H9 (cell line): ENCODE measurements at regions not wholly inside any gene's neighbourhood (a gene's known extent, or its start where the extent isn't known, plus 50 kb on each side); places are given as distances from the start of the nearest gene placed in this dataset.

Experiments used
- DNase-seq: peaks from one replicate; pipeline ENCODE4 v3.0.0-alpha.2; 2017
- H2AFZ ChIP-seq: one replicate; pipeline ENCODE4 v1.6.1; 2013; ENCODE audit warnings: mild to moderate bottlenecking, low read length, control low read depth, moderate library complexity
- H2AK5ac ChIP-seq: 2 replicates; pipeline ENCODE4 v1.6.1; 2013; ENCODE audit warnings: low read length, control low read depth, mixed read lengths; ENCODE audit not compliant: insufficient read length
- H2BK120ac ChIP-seq: one replicate; pipeline ENCODE4 v1.6.1; 2013; ENCODE audit warnings: low read depth, mild to moderate bottlenecking, low read length, control low read depth, inconsistent platforms; ENCODE audit not compliant: poor library complexity, severe bottlenecking
- H2BK12ac ChIP-seq: 2 replicates; pipeline ENCODE4 v1.6.1; 2013; ENCODE audit warnings: low read length, control low read depth, mixed read lengths, low read depth; ENCODE audit not compliant: insufficient read length
- H2BK15ac ChIP-seq: 2 replicates; pipeline ENCODE4 v1.6.1; 2013; ENCODE audit warnings: low read depth, low read length, control low read depth
- H2BK20ac ChIP-seq: one replicate; pipeline ENCODE4 v1.6.1; 2013; ENCODE audit warnings: low read depth, mild to moderate bottlenecking, low read length, control low read depth, inconsistent platforms; ENCODE audit not compliant: poor library complexity, severe bottlenecking
- H2BK5ac ChIP-seq: 2 replicates; pipeline ENCODE4 v1.6.1; 2013; ENCODE audit warnings: low read length, control low read depth, mixed read lengths; ENCODE audit not compliant: insufficient read length
- H3K14ac ChIP-seq: 2 replicates; pipeline ENCODE4 v1.6.1; 2013; ENCODE audit warnings: low read length, control low read depth; ENCODE audit not compliant: insufficient read depth
- H3K18ac ChIP-seq: 2 replicates; pipeline ENCODE4 v1.6.1; 2013; ENCODE audit warnings: low read depth, mild to moderate bottlenecking, mixed read lengths, low read length, control low read depth; ENCODE audit not compliant: insufficient read length
- H3K23ac ChIP-seq: 2 replicates; pipeline ENCODE4 v1.6.1; 2013; ENCODE audit warnings: low read length, control low read depth, mixed read lengths, low read depth; ENCODE audit not compliant: insufficient read length
- H3K23me2 ChIP-seq: 2 replicates; pipeline ENCODE4 v1.6.1; 2013; ENCODE audit warnings: low read depth, mild to moderate bottlenecking, mixed read lengths, low read length, control low read depth; ENCODE audit not compliant: insufficient read length, poor library complexity, severe bottlenecking
- H3K27ac ChIP-seq: 2 replicates; pipeline ENCODE4 v1.5.1; 2013; ENCODE audit warnings: low read length, control low read depth, mixed read lengths, low read depth; ENCODE audit not compliant: insufficient read length
- H3K27me3 ChIP-seq: 2 replicates; pipeline ENCODE4 v1.6.1; 2013; ENCODE audit warnings: low read length, control low read depth, inconsistent platforms; ENCODE audit not compliant: insufficient read depth
- H3K4ac ChIP-seq: 2 replicates; pipeline ENCODE4 v1.6.1; 2013; ENCODE audit warnings: low read depth, mild to moderate bottlenecking, control low read depth, inconsistent platforms, low read length, moderate library complexity
- H3K4me1 ChIP-seq: 2 replicates; pipeline ENCODE4 v1.6.1; 2013; ENCODE audit warnings: low read length, control low read depth, inconsistent platforms; ENCODE audit not compliant: insufficient read depth
- H3K4me2 ChIP-seq: 2 replicates; pipeline ENCODE4 v1.6.1; 2013; ENCODE audit warnings: low read length, control low read depth, mixed read lengths; ENCODE audit not compliant: insufficient read length, insufficient read depth
- H3K56ac ChIP-seq: 2 replicates; pipeline ENCODE4 v1.6.1; 2013; ENCODE audit warnings: low read depth, mild to moderate bottlenecking, mixed read lengths, low read length, control low read depth; ENCODE audit not compliant: insufficient read length
- H3K79me1 ChIP-seq: 2 replicates; pipeline ENCODE4 v1.6.1; 2013; ENCODE audit warnings: low read depth, mild to moderate bottlenecking, moderate library complexity, low read length, control low read depth, inconsistent platforms; ENCODE audit not compliant: insufficient read depth, poor library complexity, severe bottlenecking
- H3K79me2 ChIP-seq: 2 replicates; pipeline ENCODE4 v1.6.1; 2013; ENCODE audit warnings: low read length, control low read depth, inconsistent platforms; ENCODE audit not compliant: insufficient read depth
- H3K9ac ChIP-seq: 2 replicates; pipeline ENCODE4 v1.6.1; 2013; ENCODE audit warnings: low read length, control low read depth, mixed read lengths; ENCODE audit not compliant: insufficient read length; ENCODE audit errors: extremely low read depth
- H3K9me3 ChIP-seq: one replicate; pipeline ENCODE4 v1.6.1; 2013; ENCODE audit warnings: low read depth, low read length, inconsistent platforms; ENCODE audit not compliant: control insufficient read depth
- H3T11ph ChIP-seq: one replicate; pipeline ENCODE4 v1.6.1; 2013; ENCODE audit warnings: mild to moderate bottlenecking, low read length, control low read depth, inconsistent platforms
- H4K20me1 ChIP-seq: one replicate; pipeline ENCODE4 v1.6.1; 2013; ENCODE audit not compliant: control insufficient read depth, insufficient read length, insufficient read depth
- H4K5ac ChIP-seq: 2 replicates; pipeline ENCODE4 v1.6.1; 2013; ENCODE audit warnings: low read depth, mild to moderate bottlenecking, mixed read lengths, low read length, control low read depth; ENCODE audit not compliant: insufficient read length
- H4K8ac ChIP-seq: replicated peaks from 2 replicates; pipeline ENCODE4 v1.6.1; 2013; ENCODE audit warnings: low read length, control low read depth, mixed read lengths, low read depth; ENCODE audit not compliant: insufficient read length
- H4K91ac ChIP-seq: 2 replicates; pipeline ENCODE4 v1.6.1; 2013; ENCODE audit warnings: low read depth, mild to moderate bottlenecking, moderate library complexity, mixed read lengths, low read length, control low read depth; ENCODE audit not compliant: insufficient read length
- H3K27ac Mint-ChIP-seq, 3 experiments: 2 replicates in 2 of 3; 3 replicates in 1 of 3; pipeline ENCODE4 v1.8.0; 2020 to 2021; ENCODE audit warnings: mixed read lengths in 3 of 3, mild to moderate bottlenecking in 1 of 3, moderate library complexity in 1 of 3
- H3K27me3 Mint-ChIP-seq: 2 replicates; pipeline ENCODE4 v1.8.0; 2021; ENCODE audit warnings: low read depth, mild to moderate bottlenecking, moderate library complexity, mixed read lengths
- H3K36me3 Mint-ChIP-seq, 3 experiments: 2 replicates in 2 of 3; 3 replicates in 1 of 3; pipeline ENCODE4 v1.8.0; 2020 to 2021; ENCODE audit warnings: low read depth in 3 of 3, mixed read lengths in 3 of 3; ENCODE audit not compliant: insufficient read depth in 1 of 3
- H3K4me1 Mint-ChIP-seq, 2 experiments: 2 replicates each; pipeline ENCODE4 v1.8.0; 2020; ENCODE audit warnings: mixed read lengths in 2 of 2
- H3K4me3 Mint-ChIP-seq, 2 experiments: 2 replicates in 1 of 2; 3 replicates in 1 of 2; pipeline ENCODE4 v1.8.0; 2020 to 2021; ENCODE audit warnings: mild to moderate bottlenecking in 2 of 2, mixed read lengths in 2 of 2, moderate library complexity in 1 of 2
- H3K9me3 Mint-ChIP-seq, 2 experiments: 2 replicates in 1 of 2; 3 replicates in 1 of 2; pipeline ENCODE4 v1.8.0; 2020; ENCODE audit warnings: mild to moderate bottlenecking in 2 of 2, mixed read lengths in 2 of 2, moderate library complexity in 1 of 2
- WGBS: extraction: QIAGEN DNeasy Blood & Tissue Kit; methylation state at CpG from one replicate; pipeline ENCODE4 v1.1.7; 2013; ENCODE audit warnings: missing lambda C conversion rate, low lambda C conversion rate, mixed read lengths; ENCODE audit not compliant: insufficient read length; ENCODE audit errors: extremely low coverage; 5-methylcytosine and 5-hydroxymethylcytosine counted together
- TF ChIP-seq, protein P1 (sequence below): fragments of 200-600 bp; sonication (generic); conservative IDR thresholded peaks from 3 replicates; pipeline ENCODE4 v1.8.0; 2021; ENCODE audit warnings: antibody characterized with exemption, mild to moderate bottlenecking

DNA sequence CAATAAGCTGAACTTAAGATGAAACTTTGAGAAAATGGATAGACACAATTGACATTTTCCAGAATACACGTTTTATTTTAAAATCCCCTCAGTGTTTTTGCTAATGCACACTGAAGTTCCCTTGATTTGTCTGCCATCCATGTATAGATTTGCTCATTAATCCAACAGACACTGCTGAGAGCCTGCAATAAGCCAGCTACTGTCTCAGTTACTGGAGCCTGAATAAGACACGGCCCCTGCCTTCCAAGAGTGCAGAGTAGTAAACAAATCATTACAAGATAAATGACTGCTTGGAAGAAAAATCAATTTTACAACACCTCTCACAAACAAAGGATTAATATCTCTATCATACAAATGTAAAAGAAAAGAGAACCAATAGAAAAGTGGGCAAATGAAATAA lies 130.1 kb downstream of the TLR5 start:
- Histone ChIP-seq H3K27me3 (no peaks in the 10 kb centered on the region), H3K9ac (no peak overlapping the region), H2AK5ac (no peak overlapping the region), H3K23ac (no peak overlapping the region), H2BK12ac (no peak overlapping the region), H4K20me1 (no peaks in the 10 kb centered on the region), H4K8ac (no peak overlapping the region), H3K56ac (no peak overlapping the region), H3K23me2 (no peaks in the 10 kb centered on the region), H2AFZ (no peak overlapping the region), H3K18ac (no peak overlapping the region), H3T11ph (no peak overlapping the region), H3K4me2 (no peak overlapping the region), H3K79me2 (no peaks in the 10 kb centered on the region), H2BK15ac (no peak overlapping the region), H3K27ac (no peak overlapping the region), H3K14ac (no peak overlapping the region), H2BK20ac (no peak overlapping the region), H4K91ac (no peak overlapping the region), H3K4ac (no peak overlapping the region), H3K9me3 (no peaks in the 10 kb centered on the region), H3K79me1 (no peaks in the 10 kb centered on the region), H2BK5ac (no peak overlapping the region), H4K5ac (no peak overlapping the region), H2BK120ac (no peak overlapping the region), H3K4me1 (peaks cover 12% of the 10 kb centered on the region; the same call in 1 of the 2 replicates)
- DNase-seq: no peak
- WGBS: no CpG with 5 or more reads among the region's 2 CpGs
- Mint-ChIP-seq H3K27ac (no peak overlapping the region; a peak in 1 of 7 replicates), H3K4me1 (peaks cover 60 to 61% of the 10 kb centered on the region in 2 experiments), H3K27me3 (peaks cover 2% of the 10 kb centered on the region; the same call in 1 of the 2 replicates), H3K4me3 (no peak overlapping the region), H3K9me3 (peaks cover 0 to 3% of the 10 kb centered on the region in 2 experiments; a peak in 1 of 5 replicates), H3K36me3 (peaks cover 29 to 47% (median 30%) of the 10 kb centered on the region in 3 experiments)
- TF ChIP-seq, protein P1, sequence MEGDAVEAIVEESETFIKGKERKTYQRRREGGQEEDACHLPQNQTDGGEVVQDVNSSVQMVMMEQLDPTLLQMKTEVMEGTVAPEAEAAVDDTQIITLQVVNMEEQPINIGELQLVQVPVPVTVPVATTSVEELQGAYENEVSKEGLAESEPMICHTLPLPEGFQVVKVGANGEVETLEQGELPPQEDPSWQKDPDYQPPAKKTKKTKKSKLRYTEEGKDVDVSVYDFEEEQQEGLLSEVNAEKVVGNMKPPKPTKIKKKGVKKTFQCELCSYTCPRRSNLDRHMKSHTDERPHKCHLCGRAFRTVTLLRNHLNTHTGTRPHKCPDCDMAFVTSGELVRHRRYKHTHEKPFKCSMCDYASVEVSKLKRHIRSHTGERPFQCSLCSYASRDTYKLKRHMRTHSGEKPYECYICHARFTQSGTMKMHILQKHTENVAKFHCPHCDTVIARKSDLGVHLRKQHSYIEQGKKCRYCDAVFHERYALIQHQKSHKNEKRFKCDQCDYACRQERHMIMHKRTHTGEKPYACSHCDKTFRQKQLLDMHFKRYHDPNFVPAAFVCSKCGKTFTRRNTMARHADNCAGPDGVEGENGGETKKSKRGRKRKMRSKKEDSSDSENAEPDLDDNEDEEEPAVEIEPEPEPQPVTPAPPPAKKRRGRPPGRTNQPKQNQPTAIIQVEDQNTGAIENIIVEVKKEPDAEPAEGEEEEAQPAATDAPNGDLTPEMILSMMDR: no peak
